HUDEP-2 (cell line): ENCODE measurements at regions not wholly inside any gene's neighbourhood (a gene's known extent, or its start where the extent isn't known, plus 50 kb on each side); places are given as distances from the start of the nearest gene placed in this dataset.
A peak's percentile ranks its signal among the peaks of the same experiment; 100 is the strongest.
"Not testable (repeated sequence)": the region's sequence is repeated elsewhere in the genome, so short reads cannot be mapped to it uniquely, and the experiment has no call there.

Source experiments
- DNase-seq, 76 experiments: peaks; one replicate each; lab custom pipeline; 2025; ENCODE audit not compliant: unreplicated experiment in 76 of 76; lab: John Stamatoyannopoulos, UW

DNA sequence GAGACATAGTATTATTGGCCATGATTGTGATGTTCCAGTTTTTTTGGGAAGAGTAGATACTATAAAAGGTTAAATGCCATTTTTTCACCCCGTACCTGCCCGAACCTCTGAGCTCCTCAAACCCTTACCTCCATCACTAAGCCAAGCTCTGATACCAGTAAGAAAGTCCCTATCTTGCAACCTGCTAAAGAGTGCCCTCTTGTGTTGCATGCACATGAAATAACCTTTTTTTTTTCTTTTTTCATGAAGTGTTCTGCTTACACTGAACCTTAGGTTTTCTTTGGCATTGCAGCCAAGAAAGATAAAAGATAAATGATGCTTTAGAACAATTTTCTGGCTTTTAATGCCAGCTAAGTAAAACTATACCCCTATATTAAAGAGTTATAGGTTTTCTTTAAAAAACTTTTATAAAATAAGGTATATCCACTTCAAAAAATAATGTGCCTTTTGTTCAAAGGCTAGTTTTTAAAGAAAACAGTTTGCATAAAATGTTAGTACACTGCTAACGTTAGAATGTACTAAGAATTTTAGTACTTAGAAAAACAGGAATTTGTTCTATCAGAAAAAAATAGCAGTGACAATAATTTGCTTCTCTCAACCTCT is 295.3 kb upstream of the PMFBP1 start:
- DNase-seq = peak in 15 of 76 experiments; percentile 1 to 39 (median 9)

DNA sequence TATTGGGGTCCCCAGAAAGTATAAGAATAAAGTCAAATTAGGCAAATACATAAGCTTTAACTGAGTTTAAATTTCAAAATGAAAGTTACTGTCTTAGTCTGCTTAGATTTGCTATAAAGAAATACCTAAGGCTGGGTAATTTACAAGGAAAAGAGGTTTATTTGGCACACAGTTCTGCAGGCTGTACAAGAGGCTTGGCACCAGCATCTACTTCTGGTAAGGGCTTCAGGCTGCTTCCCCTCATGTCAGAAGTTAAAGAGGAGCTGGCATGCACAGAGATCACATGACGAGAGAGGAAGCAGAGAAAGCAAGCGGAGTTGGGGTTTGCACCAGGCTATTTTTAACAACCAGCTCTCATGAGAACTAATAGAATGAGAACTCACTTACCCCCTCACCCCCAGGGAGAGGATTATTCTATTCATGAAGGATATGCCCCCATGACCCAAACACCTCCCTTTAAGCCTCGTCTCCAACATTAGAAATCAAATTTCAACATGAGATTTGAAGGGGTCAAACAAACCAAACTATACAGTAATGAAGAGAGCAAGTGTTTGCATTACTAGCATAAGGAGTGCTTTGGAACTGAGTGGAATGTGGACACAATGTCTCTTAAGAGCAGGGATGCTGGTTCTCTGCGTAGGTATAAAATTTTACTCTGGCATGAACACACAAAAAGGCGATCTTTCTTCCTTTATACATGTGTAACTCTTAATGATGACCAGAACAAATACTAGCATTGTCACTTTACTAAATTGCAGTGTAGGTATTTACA is 292.8 kb upstream of the PMFBP1 start:
- DNase-seq = no peak

DNA sequence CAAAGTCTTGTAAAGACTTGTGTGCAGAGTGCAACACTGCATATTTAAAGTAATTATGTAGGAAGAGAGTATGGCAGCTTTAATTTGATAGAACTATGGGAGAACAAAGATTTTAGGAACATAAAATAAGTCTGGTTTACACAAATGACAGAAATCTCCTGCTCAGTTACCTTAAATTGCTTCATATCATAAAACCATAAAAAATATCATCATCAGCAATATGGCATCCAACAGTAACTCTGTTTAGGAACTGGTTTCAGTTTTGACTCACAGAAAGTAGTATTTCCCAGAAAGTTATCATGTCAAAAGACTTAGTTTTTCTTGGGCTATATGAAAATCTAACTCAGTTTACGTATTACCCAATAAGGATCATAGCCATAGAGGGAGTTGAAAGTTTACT is 292.1 kb upstream of the PMFBP1 start:
- no peak for DNase-seq

DNA sequence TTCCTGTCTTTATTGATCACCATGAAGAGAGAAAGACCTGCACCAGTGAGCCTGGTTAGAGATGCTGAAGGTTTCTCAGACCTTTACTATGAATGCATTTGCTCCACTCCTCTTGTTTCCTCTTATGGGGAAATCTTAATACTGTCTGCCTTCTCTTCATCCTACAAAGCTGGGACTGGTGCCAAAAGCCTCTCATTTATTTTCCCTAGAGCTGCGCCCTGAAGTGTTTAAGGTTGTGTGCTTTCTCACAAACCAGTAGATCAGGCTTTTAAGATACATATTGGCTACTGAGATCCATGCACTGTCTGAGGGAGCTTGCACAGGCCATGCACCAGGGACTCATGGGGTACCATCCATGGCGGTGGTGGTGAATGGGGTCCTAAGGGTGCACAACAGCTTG is 286.1 kb upstream of the PMFBP1 start:
- no peak for DNase-seq

DNA sequence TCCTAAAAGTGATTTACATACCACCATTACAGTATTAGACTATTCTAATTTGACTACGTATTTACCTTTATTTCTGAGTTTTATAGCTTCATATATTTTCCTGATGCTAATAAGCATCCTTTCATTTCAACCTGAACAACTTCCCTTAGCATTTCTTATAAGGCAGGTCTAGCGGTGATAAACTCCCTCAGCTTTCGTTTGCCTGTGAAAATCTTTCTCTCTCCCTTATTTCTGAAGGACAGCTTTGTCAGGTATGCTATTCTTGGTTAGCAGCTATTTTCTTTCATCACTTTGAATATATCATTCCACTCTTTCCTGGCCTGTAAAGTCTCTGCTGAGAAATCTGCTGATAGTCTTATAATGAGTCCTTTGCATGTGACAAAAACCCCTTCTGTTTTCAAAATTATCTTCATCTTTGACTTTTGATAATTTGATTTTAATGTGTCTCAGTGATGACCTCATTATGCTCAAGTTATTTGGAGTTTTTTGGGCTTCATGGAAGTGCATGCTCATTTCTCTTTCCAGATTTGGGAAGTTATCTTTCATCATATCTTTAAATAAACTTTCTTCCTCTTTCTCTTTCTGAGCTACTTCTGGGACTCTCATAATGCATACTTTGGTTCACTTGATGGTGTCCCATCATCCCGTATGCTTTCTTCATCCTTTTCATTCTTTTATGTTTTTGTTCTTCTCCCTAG is 285.4 kb upstream of the PMFBP1 start:
- DNase-seq = no peak

DNA sequence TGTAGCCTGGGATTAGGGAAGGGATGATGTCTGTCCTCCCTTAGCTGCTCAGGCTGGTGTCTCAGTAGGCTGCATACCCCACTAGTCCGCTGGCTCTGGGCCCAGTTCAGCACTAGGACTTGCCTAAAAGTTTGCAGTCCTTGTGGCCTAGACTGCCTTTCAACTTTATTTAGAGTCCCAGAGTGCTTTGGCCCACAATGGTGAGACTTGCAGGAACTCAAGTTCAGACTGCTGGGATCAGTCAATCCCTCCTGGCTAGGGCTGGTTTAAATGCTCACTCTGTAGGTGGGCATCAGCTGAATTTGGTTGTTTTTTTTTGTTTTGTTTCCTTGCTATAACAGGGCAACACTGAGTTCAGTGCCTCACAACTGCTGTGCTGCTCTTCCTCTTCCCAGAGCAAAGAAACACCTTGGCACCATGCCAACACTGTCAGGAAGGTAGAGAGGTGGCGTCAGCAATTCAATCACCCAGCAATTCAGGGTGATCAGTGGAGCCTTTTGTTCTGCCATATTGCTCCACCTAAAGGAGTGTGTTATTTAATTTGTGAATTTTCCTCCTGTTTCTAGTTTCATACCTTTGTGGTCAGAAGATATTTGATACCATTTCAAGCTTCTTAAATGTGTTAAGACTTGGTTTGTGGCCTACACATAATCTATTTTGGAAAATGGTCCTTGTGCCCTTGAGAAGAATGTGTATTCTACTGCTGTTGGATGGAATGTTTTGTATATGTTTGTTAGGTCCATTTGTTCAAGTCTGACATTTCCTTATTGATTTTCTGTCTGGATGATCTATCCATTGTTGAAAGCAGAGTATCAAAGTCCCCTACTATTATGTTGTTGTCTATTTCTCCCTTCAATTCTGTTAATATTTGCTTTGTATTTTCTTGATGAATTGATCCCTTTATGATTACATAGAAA is 284.0 kb upstream of the PMFBP1 start:
- peak in 2 of 76 experiments; percentile 1 for DNase-seq

DNA sequence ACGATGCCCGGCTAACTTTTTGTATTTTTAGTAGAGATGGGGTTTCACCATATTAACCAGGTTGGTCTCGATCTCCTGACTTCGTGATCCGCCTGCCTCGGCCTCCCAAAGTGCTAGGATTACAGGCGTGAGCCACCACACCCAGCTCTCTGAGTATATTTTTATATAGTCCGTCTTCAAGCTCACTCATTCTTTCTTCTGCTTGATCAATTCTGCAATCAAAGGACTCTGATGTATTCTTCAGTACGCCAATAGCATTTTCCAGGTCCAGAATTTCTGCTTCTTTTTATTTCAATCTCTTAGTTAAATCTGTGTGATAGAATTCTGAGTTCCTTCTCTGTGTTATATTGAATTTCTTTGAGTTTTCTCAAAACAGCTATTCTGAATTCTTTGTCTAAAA is 281.9 kb upstream of the PMFBP1 start:
- DNase-seq = not testable (repeated sequence)

DNA sequence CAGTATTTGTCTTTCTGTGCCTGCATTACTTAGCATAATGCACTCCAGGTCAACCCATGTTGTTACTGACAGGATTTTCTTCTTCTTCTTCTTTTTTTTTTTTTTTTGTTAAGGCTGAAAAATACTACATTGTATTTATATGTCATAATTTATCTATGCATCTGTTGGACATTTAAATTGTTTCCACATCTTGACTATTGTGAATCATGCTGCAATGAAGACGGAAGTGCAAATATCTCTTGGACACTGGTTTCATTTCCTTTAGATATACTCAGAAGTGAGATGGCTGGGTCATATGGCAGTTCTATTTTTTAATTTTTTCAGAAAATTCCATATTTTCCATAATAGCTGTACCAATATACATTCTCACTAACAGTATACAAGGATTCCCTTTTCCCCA is 272.7 kb upstream of the PMFBP1 start:
- DNase-seq = no peak

DNA sequence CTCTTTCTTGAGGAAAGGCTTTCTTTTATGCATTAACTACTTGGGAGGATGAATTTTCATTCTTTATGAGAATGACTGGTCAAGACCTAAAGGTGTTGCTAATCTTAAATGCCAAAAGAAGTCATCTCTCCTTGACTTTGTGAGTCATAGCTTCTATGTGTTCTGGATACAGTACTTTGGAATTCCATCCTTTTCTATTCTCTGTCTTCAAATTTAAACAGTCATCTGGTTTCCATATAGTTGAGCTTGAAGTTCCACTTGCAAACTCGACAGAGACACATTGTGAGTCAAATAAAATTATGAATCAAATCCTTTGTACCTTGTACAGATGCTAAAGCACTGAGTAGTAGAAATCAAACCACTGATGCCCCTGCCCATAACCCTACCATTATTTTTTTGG is 271.9 kb upstream of the PMFBP1 start:
- no peak for DNase-seq

DNA sequence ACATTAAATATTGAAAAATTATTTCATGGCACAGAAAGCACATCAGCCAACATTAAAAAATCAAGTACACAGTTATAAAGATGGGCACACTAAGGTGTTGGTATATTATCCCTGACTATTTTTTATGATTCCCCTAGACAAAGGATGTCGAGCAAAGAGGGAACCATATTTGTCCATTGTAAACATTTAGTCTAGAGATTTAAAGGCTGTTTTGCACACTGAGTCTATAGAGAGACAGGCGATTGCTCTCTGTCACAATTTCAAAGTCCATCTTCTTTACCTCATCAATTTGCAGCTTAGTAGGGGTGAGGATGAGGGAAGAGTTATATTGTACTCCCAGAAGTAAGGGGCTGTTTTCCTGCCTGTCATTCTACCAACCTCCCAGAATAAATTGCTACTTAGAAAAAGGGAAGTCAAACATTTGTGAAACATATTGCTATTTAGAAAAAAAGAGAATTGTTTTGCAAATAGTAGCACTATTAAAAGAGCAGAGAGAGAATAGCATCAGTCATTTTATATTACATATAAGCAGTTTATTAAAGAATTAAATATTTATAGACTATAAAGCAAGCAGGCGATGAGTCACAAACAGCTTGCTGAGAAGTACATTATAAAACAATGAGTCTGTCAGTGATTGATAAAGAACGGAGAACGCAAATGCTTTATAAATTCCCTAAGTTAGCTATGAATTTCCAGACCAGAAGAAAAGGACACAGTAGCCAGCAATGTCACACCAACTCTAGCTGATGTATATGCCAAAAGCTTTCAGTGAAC is 270.6 kb upstream of the PMFBP1 start:
- no peak for DNase-seq

DNA sequence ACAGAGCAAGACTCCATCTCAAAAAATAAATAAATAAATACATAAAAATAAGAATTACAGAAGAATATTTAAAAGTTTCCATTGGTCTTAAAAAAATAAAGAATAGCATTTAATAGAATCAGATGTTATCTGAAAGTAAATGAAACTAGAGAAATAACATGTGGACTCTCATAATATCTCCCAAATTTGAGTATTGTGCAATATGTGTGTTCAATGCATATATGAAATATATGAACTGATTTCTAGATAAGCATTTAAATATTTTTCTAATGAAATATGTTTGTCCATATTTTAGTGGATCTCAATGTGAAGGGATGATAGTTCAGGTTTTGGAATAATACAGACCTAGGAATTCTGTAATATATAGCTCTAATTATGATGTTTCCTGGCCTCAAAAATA is 265.9 kb upstream of the PMFBP1 start:
- DNase-seq = no peak

DNA sequence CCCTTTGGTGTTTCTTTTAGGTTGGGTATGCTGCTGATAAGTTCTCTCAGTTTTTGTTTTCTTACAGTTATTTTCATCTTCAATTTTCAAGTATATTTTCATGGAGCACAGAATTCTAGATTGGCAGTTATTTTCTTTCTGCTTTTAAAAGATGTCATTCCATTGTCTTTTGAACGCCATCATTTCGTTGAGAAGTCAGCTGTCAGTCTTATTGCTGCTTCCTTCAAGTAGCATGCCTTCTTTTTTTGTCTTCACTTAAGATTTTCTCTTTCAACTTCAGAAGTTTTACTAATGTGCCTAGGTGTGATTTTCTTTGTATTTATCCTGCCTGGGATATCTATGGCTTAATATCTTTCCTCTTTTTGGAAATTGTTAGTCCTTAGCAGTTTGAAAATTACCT is 262.2 kb upstream of the PMFBP1 start:
- no peak for DNase-seq

DNA sequence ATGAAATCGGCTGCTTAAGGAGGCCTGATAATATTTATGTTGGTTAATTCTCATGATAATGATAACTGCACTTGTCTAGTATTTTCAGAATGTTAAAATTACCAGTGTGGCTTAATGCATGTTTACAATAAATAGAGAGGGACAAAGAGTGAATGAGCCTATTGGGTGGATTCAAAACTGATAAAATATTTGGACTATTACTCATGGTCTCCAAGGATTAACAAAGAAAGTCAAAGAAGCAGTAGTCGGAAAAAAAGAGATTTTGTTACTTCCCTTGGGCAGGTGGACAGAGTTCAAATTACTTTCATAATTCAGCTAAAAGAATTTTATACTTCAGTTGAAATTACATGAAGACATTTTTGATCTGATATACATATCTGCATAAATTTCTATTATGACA is 258.2 kb upstream of the PMFBP1 start:
- no peak for DNase-seq

DNA sequence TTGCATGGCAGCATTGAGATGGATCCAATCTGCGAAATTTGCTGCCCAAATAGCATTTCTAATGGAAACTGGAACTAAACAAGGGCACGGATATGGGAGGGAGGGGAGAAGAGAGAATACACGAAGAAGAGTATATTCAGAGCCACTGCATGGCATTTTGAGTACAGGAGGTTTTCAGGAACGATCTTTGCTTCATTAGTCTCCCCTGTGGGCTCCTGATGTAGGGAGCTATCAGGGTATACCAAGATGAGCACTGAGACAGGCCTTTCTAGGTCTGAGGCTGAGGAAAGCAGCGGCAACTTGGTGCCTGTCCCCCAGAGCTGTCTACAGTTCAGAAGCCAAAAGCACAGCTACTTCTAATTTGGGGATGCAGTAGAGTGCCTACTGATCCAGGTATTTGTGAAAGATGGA is 257.7 kb upstream of the PMFBP1 start:
- no peak for DNase-seq

DNA sequence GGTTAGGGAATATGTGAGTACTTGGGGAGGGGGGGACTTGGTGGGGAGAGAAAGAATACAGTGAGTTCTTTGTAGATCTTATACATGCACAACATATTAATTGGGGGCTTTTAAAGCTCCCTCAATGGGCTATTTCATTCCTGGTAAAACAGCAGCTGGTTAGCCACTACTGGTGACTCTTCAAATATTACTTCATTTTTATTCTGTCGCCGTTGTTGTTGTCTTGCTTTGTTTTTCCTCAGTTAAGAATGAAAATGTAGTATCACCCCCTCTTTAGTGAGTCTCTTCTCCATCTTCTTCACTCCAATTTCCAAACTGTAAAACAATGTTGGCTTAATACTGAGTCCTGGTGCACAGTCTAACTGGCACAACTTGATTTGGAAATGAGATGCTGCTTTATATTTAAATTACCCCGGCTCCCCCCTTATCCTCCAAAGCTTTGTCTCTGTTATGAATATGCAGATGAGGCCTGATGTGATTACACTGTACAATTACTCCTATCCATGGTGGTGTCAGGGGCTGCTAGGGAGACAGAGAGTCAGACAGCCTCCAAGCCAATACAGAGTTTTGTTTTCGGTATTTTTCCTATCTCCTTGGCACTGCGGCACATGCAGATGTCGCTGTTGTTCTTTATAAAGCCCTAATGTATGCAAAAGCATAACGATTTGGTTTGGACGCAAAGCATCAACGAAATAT is 256.9 kb upstream of the PMFBP1 start:
- no peak for DNase-seq

DNA sequence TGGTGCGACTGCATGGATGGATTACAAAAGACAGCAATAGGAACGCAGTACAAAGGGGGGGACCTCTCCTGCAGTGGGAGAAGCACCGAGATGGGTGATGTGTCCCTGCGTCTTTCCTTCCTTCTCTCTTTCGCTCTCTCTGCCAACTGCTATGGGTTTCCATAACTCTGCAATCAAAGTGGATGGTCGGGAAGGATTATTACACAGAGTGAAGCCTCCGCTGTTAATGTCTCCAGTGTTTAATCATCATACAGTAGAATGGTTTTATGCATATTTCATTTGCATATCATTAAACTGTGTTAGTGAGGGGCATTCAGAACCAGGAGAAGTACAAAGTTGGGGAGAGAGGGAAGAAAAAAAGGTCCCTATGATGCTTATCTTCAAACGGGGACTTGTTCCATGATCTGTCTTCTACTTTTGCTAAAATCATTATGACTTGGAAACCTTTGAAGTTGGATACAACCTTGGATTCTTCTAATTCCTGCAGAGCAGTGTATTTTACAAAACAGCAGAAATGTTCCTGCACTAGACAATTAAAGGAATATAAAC is 255.9 kb upstream of the PMFBP1 start:
- DNase-seq = no peak

DNA sequence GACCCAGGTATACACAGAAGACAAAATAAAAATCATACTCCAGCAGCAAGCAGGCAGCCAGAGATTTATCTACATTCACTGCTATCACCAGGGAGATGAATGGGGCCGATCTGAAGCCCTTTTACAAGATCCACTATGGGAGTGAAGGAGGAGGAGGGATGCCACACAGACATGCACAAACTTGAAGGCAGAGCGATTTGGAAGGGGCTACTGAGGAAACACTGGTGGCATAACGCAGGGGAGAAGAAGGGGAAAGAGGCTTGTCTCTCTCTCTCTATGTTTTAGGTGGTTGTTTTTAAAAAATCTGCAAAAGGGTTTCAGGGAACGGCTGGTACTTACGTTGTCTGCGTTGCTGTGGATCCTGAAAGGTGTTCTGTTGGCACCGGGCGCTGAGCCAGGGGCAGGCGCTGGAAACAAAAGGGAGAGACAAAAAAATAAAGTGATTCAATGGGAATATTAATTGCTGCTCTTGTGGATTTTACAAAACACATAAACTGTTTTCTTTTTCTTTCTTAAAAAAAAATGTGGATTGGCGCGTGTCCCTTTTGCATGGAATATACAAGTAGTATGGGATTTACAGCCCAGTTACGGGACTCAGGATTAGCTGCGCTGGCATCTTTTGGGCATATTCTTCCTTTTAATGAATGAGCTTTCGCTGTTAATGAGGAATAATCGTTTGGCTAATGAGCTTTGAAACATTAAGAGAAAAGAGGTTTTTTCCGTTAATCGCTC is 255.3 kb upstream of the PMFBP1 start:
- no peak for DNase-seq

DNA sequence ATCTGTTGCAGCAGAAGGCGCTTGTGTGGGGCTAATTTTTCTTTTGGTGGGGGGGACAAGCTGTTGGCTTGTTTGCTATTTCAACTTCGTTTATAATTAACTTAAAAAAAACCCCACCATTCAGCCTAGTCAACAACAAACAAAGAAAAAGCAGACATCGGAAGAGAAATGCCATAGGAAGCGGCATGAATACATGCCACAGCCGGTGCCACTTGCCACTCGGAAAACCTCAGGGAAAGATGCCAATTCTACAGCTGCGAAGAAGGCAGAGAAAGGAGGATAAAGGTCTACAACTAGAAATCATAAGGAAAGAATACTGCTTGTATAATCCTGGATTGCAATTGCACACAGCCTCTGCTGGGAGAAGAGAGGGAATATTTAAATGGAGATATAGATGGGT is 254.4 kb upstream of the PMFBP1 start:
- no peak for DNase-seq
